HCT116 (cell line): ENCODE measurements at regions not wholly inside any gene's neighbourhood (a gene's known extent, or its start where the extent isn't known, plus 50 kb on each side); places are given as distances from the start of the nearest gene placed in this dataset.

Experiments
- ATAC-seq: fragments of 200-7000 bp; cut with Tn5 transposase; 2 replicates; pipeline ENCODE4 v1.9.1; 2020; ENCODE audit warnings: mild to moderate bottlenecking, moderate library complexity
- BruUV-seq: library from RNA; stranded (reverse); fragments of 400-500 nt; replicated peaks from 2 replicates; lab custom pipeline; 2021; lab: Mats Ljungman, UMichigan
- CTCF ChIA-PET: fragments of 300-600 bp; sonication (Branson Sonifier 250); formaldehyde crosslinking; loops from one replicate; lab custom pipeline; 2021; ENCODE audit warnings: antibody characterized with exemption; lab: Charles Lee
- POLR2A ChIA-PET: fragments of 300-600, 350-600 bp; sonication (Branson Sonifier 250); formaldehyde crosslinking; loops from one replicate; lab custom pipeline; 2021; ENCODE audit warnings: antibody characterized with exemption; lab: Charles Lee
- RAD21 ChIA-PET, 2 experiments: fragments of 300-600 bp; sonication (Branson Sonifier 250); formaldehyde crosslinking; loops; one replicate each; lab custom pipeline; 2023; ENCODE audit warnings: low total read pairs in 2 of 2; ENCODE audit not compliant: uncharacterized antibody in 2 of 2, unreplicated experiment in 2 of 2, low non-redundant PET in 1 of 2; lab: Charles Lee
- DNase-seq: peaks from one replicate; pipeline ENCODE4 v3.0.0-alpha.2; 2010; ENCODE audit warnings: low read depth, low spot score
- H2AFZ ChIP-seq: fragments of 200-600 bp; shearing (Covaris generic), sonication (generic); 2 replicates; pipeline ENCODE4 v1.6.1; 2017; ENCODE audit warnings: low read depth, mixed run types, mixed read lengths, antibody characterized with exemption, low read length; ENCODE audit not compliant: poor library complexity, severe bottlenecking
- H3K27ac ChIP-seq: 2 replicates; pipeline ENCODE4 v1.5.1; 2012; ENCODE audit warnings: low read depth, low read length
- H3K27me3 ChIP-seq: fragments of 200-600 bp; sonication (generic); 2 replicates; pipeline ENCODE4 v1.6.1; 2016; ENCODE audit warnings: mixed run types, low read length, mixed read lengths; ENCODE audit not compliant: insufficient read depth
- H3K36me3 ChIP-seq, 2 experiments: fragments of 200-500 bp in 1 of 2; fragments of 200-600 bp in 1 of 2; sonication (Bioruptor generic) in 1 of 2; sonication (generic) in 1 of 2; 2 replicates each; pipeline versions ENCODE4 v1.5.1 to v1.6.1; 2014 to 2016; ENCODE audit warnings: low read length in 2 of 2, inconsistent platforms in 1 of 2, mixed read lengths in 1 of 2, mixed run types in 1 of 2; ENCODE audit not compliant: insufficient read depth in 2 of 2, control insufficient read depth in 1 of 2
- H3K4me1 ChIP-seq, 2 experiments: fragments of 200-600 bp in 1 of 2; sonication (generic) in 1 of 2; 2 replicates each; pipeline versions ENCODE4 v1.5.1 to v1.6.1; 2012 to 2017; ENCODE audit warnings: low read length in 2 of 2, inconsistent platforms in 1 of 2, mild to moderate bottlenecking in 1 of 2, mixed read lengths in 1 of 2, mixed run types in 1 of 2, moderate library complexity in 1 of 2; ENCODE audit not compliant: insufficient read depth in 2 of 2, control insufficient read depth in 1 of 2
- H3K4me2 ChIP-seq: fragments of 200-600 bp; sonication (generic); 2 replicates; pipeline ENCODE4 v1.6.1; 2017; ENCODE audit warnings: mixed run types, low read length, mixed read lengths
- H3K4me3 ChIP-seq, 2 experiments: fragments of 200-600 bp in 1 of 2; sonication (generic) in 1 of 2; replicated peaks in 1 of 2; 2 replicates each; pipeline ENCODE4 v1.5.1; 2011 to 2016; ENCODE audit warnings: low read length in 2 of 2, control low read depth in 1 of 2, low read depth in 1 of 2, mild to moderate bottlenecking in 1 of 2, mixed read lengths in 1 of 2, mixed run types in 1 of 2
- H3K79me2 ChIP-seq: fragments of 200-600 bp; sonication (generic); 2 replicates; pipeline ENCODE4 v1.6.1; 2017; ENCODE audit warnings: mild to moderate bottlenecking, mixed run types, low read length, moderate library complexity, mixed read lengths; ENCODE audit not compliant: insufficient read depth
- H3K9ac ChIP-seq: fragments of 200-600 bp; sonication (generic); 2 replicates; pipeline ENCODE4 v1.6.1; 2016; ENCODE audit warnings: low read length, mixed read lengths
- H3K9me2 ChIP-seq: fragments of 200-600 bp; sonication (generic), shearing (Covaris generic); 2 replicates; pipeline ENCODE4 v1.6.1; 2017; ENCODE audit warnings: mixed run types, mild to moderate bottlenecking, moderate library complexity; ENCODE audit not compliant: insufficient read depth
- H3K9me3 ChIP-seq, 2 experiments: fragments of 200-500 bp in 1 of 2; fragments of 200-600 bp in 1 of 2; sonication (Bioruptor generic) in 1 of 2; sonication (generic) in 1 of 2; 2 replicates each; pipeline ENCODE4 v1.6.1; 2014 to 2017; ENCODE audit warnings: low read length in 2 of 2, mixed read lengths in 2 of 2, inconsistent platforms in 1 of 2, low read depth in 1 of 2, mild to moderate bottlenecking in 1 of 2, mixed run types in 1 of 2, moderate library complexity in 1 of 2; ENCODE audit not compliant: control insufficient read depth in 1 of 2, insufficient read depth in 1 of 2
- H4K20me1 ChIP-seq: fragments of 200-600 bp; sonication (generic), shearing (Covaris generic); 2 replicates; pipeline ENCODE4 v1.6.1; 2017; ENCODE audit warnings: mixed run types, mild to moderate bottlenecking, moderate library complexity; ENCODE audit not compliant: insufficient read depth
- CBX3 ChIP-seq: IDR thresholded peaks from 2 replicates; pipeline ENCODE4 v1.6.1; 2012; ENCODE audit warnings: low read depth
- CEBPB ChIP-seq: IDR thresholded peaks from 2 replicates; pipeline ENCODE4 v1.6.1; 2012; ENCODE audit warnings: low read depth
- EGR1 ChIP-seq: IDR thresholded peaks from 2 replicates; pipeline ENCODE4 v1.6.1; 2012; ENCODE audit warnings: low read depth
- ELF1 ChIP-seq: IDR thresholded peaks from 2 replicates; pipeline ENCODE4 v1.6.1; 2012; ENCODE audit warnings: low read depth, borderline replicate concordance
- EZH2phosphoT487 ChIP-seq: fragments of 200-600 bp; IDR thresholded peaks from 2 replicates; pipeline ENCODE4 v1.6.1; 2018; ENCODE audit warnings: antibody characterized with exemption, borderline replicate concordance
- FOSL1 ChIP-seq: IDR thresholded peaks from 2 replicates; pipeline ENCODE4 v1.6.1; 2012; ENCODE audit warnings: low read depth
- JUND ChIP-seq: IDR thresholded peaks from 2 replicates; pipeline ENCODE4 v1.6.1; 2012
- POLR2A ChIP-seq: IDR thresholded peaks from 2 replicates; pipeline ENCODE4 v1.7.0; 2011; ENCODE audit warnings: borderline replicate concordance; ENCODE audit not compliant: insufficient read depth, insufficient read length; ENCODE audit errors: extremely low read depth
- POLR2AphosphoS5 ChIP-seq: IDR thresholded peaks from 2 replicates; pipeline ENCODE4 v1.6.1; 2011; ENCODE audit warnings: mild to moderate bottlenecking, low read depth, low read length, moderate library complexity
- SIN3A ChIP-seq: IDR thresholded peaks from 2 replicates; pipeline ENCODE4 v1.6.1; 2012; ENCODE audit warnings: low read depth
- SP1 ChIP-seq: IDR thresholded peaks from 2 replicates; pipeline ENCODE4 v1.6.1; 2012; ENCODE audit warnings: low read depth
- TCF7L2 ChIP-seq: IDR thresholded peaks from 2 replicates; pipeline ENCODE4 v1.7.0; 2011; ENCODE audit warnings: borderline replicate concordance, inconsistent platforms; ENCODE audit not compliant: insufficient read depth, insufficient read length; ENCODE audit errors: extremely low read depth
- YY1 ChIP-seq: IDR thresholded peaks from 2 replicates; pipeline ENCODE4 v1.6.1; 2011; ENCODE audit warnings: low read length, low read depth, moderate library complexity, mild to moderate bottlenecking; ENCODE audit not compliant: insufficient replicate concordance; ENCODE audit errors: extremely low read depth
- ZNF274 ChIP-seq: fragments of 200-500 bp; sonication (Bioruptor generic); IDR thresholded peaks from 2 replicates; pipeline ENCODE4 v1.6.1; 2014; ENCODE audit warnings: mild to moderate bottlenecking, low read depth, low read length, inconsistent platforms
- intact Hi-C: fragments of 100-400 bp; cut with micrococcal nuclease; formaldehyde crosslinking; loops from 2 replicates; pipeline ENCODE4 v1.10.0; 2022
- TF ChIP-seq, protein P1 (sequence below): IDR thresholded peaks from 2 replicates; pipeline ENCODE4 v1.6.1; 2012
- TF ChIP-seq, protein P2 (sequence below), 3 experiments: fragments of 200-600 bp in 1 of 3; sonication (generic) in 1 of 3; IDR thresholded peaks in 2 of 3; conservative IDR thresholded peaks in 1 of 3; 2 replicates each; pipeline ENCODE4 v1.5.1; 2012 to 2017; ENCODE audit warnings: low read depth in 2 of 3, low read length in 2 of 3, antibody characterized with exemption in 1 of 3, borderline replicate concordance in 1 of 3, control low read depth in 1 of 3, mild to moderate bottlenecking in 1 of 3, mixed read lengths in 1 of 3, mixed run types in 1 of 3, moderate library complexity in 1 of 3; ENCODE audit not compliant: insufficient read depth in 1 of 3
- TF ChIP-seq, protein P3 (sequence below): IDR thresholded peaks from 2 replicates; pipeline ENCODE4 v1.6.1; 2012; ENCODE audit warnings: low read depth

GRCh38 chr13:99686157-99686572 lies 184.9 kb downstream of the TM9SF2 start (continued):
- TF ChIP-seq YY1, result no peak
- no peak for TF ChIP-seq CEBPB
- no peak for TF ChIP-seq SIN3A
- TF ChIP-seq ZNF274, result no peak

DNA sequence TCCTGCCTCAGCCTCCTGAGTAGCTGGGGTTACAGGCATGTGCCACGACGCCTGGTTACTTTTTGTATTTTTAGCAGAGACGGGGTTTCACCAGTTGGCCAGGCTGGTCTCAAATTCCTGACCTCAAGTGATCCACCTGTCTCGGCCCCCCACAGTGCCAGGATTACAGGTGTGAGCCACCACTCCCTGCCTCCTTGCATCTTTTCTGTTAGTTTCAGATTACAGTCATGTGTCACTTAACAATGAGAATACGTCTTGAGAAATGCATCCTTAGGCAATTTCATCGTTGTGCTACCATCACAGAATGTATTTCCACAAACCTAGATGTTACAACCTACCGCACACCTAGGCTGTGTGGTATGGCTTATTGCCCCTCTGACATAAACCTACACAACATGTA lies 180.4 kb downstream of the TM9SF2 start:
- ChIA-PET POLR2A (no interaction called here), CTCF (no interaction called here), RAD21 (no interaction called here)
- Histone ChIP-seq H3K79me2 (no peaks in the 10 kb centered on the region), H3K4me2 (no peak overlapping the region), H3K4me1 (peaks cover 9 to 33% of the 10 kb centered on the region in 2 experiments), H3K9ac (no peak overlapping the region), H2AFZ (no peak overlapping the region), H3K9me3 (no peaks in the 10 kb centered on the region), H3K36me3 (no peaks in the 10 kb centered on the region), H4K20me1 (no peaks in the 10 kb centered on the region), H3K9me2 (no peaks in the 10 kb centered on the region), H3K4me3 (no peak overlapping the region), H3K27ac (no peak overlapping the region), H3K27me3 (no peaks in the 10 kb centered on the region)
- DNase-seq (no peak), ATAC-seq (no peak)
- intact Hi-C loops, result no loop called here
- TF ChIP-seq EGR1 (no peak), ELF1 (no peak), POLR2AphosphoS5 (no peak), CEBPB (no peak), JUND (no peak), POLR2A (no peak), FOSL1 (no peak), SP1 (no peak), ZNF274 (no peak), CBX3 (no peak), SIN3A (no peak), TCF7L2 (no peak), EZH2phosphoT487 (no peak)
- TF ChIP-seq, protein P1, sequence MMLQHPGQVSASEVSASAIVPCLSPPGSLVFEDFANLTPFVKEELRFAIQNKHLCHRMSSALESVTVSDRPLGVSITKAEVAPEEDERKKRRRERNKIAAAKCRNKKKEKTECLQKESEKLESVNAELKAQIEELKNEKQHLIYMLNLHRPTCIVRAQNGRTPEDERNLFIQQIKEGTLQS, result no peak
- TF ChIP-seq, protein P2, sequence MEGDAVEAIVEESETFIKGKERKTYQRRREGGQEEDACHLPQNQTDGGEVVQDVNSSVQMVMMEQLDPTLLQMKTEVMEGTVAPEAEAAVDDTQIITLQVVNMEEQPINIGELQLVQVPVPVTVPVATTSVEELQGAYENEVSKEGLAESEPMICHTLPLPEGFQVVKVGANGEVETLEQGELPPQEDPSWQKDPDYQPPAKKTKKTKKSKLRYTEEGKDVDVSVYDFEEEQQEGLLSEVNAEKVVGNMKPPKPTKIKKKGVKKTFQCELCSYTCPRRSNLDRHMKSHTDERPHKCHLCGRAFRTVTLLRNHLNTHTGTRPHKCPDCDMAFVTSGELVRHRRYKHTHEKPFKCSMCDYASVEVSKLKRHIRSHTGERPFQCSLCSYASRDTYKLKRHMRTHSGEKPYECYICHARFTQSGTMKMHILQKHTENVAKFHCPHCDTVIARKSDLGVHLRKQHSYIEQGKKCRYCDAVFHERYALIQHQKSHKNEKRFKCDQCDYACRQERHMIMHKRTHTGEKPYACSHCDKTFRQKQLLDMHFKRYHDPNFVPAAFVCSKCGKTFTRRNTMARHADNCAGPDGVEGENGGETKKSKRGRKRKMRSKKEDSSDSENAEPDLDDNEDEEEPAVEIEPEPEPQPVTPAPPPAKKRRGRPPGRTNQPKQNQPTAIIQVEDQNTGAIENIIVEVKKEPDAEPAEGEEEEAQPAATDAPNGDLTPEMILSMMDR (IDR thresholded peaks at IDR 0.05 in 2 of 3, conservative IDR thresholded peaks at IDR 0.05 in 1 of 3; ENCODE audit: borderline replicate concordance in 1 of 3, insufficient read depth in 1 of 3, low read depth in 2 of 3, low read length in 2 of 3), result no peak
- TF ChIP-seq, protein P3, sequence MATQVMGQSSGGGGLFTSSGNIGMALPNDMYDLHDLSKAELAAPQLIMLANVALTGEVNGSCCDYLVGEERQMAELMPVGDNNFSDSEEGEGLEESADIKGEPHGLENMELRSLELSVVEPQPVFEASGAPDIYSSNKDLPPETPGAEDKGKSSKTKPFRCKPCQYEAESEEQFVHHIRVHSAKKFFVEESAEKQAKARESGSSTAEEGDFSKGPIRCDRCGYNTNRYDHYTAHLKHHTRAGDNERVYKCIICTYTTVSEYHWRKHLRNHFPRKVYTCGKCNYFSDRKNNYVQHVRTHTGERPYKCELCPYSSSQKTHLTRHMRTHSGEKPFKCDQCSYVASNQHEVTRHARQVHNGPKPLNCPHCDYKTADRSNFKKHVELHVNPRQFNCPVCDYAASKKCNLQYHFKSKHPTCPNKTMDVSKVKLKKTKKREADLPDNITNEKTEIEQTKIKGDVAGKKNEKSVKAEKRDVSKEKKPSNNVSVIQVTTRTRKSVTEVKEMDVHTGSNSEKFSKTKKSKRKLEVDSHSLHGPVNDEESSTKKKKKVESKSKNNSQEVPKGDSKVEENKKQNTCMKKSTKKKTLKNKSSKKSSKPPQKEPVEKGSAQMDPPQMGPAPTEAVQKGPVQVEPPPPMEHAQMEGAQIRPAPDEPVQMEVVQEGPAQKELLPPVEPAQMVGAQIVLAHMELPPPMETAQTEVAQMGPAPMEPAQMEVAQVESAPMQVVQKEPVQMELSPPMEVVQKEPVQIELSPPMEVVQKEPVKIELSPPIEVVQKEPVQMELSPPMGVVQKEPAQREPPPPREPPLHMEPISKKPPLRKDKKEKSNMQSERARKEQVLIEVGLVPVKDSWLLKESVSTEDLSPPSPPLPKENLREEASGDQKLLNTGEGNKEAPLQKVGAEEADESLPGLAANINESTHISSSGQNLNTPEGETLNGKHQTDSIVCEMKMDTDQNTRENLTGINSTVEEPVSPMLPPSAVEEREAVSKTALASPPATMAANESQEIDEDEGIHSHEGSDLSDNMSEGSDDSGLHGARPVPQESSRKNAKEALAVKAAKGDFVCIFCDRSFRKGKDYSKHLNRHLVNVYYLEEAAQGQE, result no peak
- no TSS peak for BruUV-seq
